ENCODE measurements at regions not wholly inside any gene's neighbourhood (a gene's known extent, or its start where the extent isn't known, plus 50 kb on each side); places are given as distances from the start of the nearest gene placed in this dataset.

DNA sequence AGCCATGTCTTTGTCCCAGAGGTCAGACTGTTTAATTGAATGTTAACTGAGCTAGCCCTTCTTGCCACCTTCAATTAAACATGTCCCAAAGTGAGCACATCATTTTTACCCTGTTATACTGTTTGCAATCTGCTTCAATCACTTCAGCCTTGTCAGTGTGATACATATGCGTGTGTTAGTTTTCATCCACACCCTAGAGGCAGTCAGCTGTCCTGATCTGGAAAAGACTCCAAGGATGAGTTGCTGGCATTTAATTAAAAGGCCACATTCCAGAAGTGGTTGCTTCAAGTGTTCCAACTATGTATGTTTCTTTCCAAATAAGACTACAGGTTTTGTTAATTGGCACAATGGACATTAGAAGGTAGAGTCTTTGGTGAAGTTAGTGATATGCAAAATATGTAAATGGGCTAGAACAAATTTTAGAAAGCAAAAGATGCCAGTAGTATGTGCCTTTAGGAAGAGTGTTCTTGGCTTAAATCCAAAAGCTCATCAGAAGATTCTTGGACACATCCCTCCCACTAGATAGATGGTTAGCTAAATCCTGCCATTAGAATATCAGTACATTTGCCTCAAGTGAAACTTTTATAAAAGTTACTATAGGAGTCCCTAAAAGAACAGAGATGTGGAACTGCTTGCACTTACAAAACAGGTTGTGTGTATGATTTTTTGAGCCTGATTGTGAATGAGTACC lies 79.5 kb upstream of the SLIT2 start:
- TF ChIP-seq POLR2A (IDR thresholded peaks at IDR 0.05; ENCODE audit: low read length) (no peak), GATA1 (IDR thresholded peaks at IDR 0.05; ENCODE audit: low read depth, low read length) (no peak)

Data from erythroblast (primary cell).